ENCODE measurements at regions not wholly inside any gene's neighbourhood (a gene's known extent, or its start where the extent isn't known, plus 50 kb on each side); places are given as distances from the start of the nearest gene placed in this dataset.

GRCh38 chr9:11003836-11004235 is 391.0 kb upstream of the PTPRD start:
- FAIRE-seq = no peak

DNA sequence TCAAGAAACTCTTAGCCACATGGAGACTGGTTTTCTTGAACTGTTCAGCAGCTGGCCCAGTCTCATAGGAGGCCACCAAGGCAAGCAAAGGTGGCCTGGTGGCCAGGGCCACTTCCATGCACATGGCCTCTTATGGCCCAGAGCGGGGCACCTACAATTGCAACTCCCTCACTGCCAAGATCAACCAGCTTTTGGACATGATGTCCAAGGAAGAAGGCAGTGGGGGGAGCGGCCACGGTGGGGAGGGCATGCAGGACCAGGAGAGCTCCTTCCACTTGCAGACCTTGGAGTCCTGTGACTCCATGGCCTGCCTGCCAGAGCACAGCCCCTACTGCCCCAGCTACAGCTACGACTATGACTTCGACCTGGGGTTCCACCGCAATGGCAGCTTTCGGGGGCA is 398.9 kb upstream of the PTPRD start:
- no peak for FAIRE-seq

DNA sequence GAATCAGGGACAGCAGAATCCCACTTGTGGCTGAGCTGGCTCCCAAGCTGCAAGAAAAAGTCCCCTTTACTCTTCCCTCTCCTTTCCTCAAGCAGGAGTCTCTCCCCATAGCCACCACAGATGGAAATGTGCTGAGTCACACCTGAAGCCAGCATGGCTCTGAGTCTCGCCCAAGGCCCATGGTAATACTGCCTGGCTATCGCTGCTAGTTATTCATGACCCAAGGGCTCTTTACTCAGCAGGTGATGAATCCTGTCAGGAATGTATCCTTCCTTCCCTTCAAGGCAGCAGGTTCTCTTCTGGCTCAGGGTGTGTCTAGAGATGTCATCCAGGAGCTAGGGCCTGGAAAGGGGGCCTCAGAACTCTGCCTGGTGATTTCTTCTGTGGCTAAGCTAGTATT is 403.3 kb upstream of the PTPRD start:
- FAIRE-seq = no peak

DNA sequence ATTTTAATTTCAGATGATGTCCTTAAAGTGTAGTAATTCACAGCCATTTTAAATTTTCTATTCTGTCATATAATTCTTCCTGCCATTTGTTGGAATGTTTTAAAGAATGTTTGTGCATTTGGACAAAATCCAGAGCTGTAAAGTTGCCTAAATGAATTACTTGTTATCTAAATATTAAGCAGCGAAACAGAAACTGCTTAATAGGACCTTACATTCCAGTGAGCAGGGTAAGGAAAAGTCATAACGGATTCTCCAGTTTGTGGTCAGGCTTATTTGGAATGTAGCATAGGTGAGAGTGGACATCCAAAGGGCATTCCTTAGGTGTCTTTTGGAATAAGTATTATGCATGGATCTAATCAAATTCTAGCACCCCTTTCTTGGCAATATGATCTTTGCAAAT is 410.4 kb upstream of the PTPRD start:
- no peak for FAIRE-seq

DNA sequence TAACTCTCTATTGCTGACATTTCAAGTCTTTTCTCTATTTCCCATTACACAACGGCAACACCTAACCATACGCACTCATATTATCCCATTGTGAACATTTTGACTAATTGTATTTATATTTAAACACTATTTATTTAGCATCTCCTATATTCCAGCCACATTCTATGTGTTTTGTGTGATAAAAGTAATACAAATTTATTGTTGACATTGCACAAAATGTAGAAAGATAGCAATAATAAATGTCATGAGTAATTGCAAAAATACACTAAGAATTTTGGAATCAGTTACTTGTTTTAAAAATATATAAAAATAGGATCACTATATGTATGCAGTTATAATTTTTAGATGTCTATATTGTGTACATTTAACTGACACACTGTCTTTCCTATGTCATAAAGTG is 413.0 kb upstream of the PTPRD start:
- no peak for FAIRE-seq

DNA sequence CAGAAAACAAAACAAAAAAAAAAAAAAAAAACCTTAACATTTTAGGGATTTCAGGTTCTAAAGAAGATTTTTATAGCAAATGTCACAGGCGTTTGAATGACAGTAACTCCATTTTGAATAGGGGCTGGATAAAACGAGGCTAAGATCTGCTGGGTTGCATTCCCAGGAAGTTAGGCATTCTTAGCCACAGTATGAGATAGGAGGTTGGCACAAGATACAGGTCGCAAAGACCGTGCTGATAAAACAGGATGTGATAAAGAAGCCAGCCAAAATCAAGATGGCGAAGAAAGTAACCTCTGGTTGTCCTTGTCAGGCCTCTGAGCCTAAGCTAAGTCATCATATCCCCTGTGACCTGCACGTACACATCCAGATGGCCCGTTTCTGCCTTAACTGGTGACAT is 425.6 kb upstream of the PTPRD start:
- no peak for FAIRE-seq

DNA sequence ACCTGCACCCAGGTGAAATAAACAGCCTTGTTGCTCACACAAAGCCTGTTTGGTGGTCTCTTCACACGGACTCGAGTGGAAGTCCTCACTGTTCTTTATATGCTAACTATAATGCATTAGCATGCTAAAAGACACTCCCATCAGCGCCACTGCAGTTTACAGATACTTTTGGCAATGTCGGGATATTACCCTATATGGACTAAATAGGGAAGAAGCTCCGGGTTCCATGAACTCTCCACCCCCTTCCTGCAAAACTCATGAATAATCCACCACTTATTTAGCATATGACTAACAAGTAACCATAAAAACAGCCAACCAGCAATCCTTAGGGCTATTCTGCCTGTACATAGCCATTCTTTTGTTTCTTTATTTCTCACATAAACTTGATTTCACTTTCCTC is 426.2 kb upstream of the PTPRD start:
- no peak for FAIRE-seq

DNA sequence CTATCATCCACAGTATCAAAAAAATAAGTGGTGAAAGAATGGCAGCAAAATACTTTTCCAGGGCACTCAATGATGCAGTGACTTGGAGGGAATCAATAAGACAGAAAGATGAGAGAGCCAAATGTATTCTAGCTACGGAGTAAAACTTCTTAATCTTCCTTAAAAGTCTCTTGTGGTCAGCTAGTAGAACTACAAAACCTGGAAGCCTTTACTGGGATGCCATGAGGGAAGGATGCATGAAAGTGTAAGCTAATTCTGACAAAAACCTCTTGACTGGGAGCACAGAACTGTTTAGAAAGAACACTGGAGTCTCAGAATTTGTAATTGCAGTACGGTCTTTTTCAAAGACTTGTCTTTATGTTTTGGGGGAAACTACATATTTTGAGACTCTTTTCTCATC is 432.8 kb upstream of the PTPRD start:
- FAIRE-seq = no peak

DNA sequence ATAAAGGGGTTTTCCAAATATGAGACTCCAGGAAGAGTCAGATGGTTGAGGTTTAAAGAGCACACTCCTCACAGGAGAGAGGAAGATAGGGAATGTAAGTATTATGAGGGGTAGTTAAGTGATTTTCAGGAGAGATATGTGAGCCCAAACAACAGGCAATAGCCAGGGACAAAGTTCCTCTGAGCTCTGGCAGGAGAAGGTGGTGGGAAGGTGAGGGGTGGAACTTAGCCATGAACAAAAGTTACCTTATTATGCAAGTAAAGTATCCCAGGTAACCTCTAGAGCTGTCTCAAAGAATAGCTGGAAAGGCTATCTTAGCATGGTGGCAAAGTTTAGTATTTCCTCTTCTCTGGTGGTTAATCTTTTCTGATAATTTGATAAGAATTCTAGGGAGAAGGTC is 450.5 kb upstream of the PTPRD start:
- FAIRE-seq = no peak

DNA sequence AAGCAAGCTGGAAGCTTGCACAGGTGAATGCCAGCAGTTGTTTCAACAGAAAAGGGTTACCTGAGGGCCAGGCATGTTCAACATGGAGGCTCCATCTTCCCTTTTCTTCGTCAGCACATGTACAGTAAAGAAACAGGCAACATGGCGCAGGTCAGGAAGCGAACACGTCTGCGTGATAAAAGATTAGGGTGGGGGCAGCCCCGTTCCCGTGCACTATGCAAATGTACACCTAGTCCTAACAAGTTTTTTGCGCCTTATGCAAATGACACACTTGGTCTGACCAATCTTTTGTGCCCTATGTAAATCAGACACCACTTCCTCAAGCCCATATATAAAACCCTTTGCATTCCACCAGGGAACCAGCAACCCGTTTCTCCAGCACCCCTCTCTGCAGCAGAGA is 452.1 kb upstream of the PTPRD start:
- FAIRE-seq = no peak

GRCh38 chr9:11072176-11072575 is 459.4 kb upstream of the PTPRD start:
- no peak for FAIRE-seq

DNA sequence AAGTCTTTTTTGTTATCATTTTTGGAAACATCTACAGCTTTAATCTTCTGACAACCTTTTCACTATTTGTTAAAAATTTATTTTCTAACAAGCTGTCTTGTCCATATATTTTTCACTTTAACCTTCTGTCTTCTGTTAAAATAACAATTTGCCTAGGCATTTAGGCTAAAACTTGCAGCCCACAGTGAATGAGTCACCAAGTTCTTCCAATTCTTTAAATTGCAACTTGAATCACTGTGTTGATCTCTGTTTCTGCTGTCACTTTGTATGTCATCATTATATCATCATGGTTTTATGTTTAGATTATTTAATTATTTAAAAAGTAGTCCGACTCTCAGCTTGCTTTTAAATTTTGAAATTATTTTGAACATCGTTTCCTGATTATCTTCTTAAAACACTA is 473.8 kb upstream of the PTPRD start:
- no peak for FAIRE-seq

- FAIRE-seq = no peak
Measured at GRCh38 chr9:11088821-11089374, 476.1 kb upstream of the PTPRD start.

GRCh38 chr9:11092974-11093373 is 480.2 kb upstream of the PTPRD start:
- FAIRE-seq = no peak

- no peak for FAIRE-seq
Measured at GRCh38 chr9:11097020-11097419, 484.2 kb upstream of the PTPRD start.

DNA sequence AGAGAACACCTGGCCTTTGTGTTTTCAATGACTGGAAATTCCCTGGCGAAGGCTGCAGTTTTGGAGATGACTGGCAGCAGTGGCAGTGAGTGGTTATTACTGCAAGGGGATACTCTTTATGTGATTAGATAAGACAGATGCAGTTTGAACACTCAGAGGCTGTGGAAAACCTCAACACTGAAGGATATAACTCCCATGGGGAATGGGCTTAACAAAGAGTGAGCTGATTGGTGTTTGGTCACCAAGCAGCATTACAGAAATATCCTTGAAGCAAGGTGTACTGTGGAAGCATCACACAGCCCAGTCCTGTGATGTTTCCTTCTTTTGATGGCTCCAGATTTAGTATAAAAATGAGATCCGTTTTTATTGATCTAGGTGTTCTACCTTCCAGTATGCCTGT is 490.7 kb upstream of the PTPRD start:
- FAIRE-seq = no peak

DNA sequence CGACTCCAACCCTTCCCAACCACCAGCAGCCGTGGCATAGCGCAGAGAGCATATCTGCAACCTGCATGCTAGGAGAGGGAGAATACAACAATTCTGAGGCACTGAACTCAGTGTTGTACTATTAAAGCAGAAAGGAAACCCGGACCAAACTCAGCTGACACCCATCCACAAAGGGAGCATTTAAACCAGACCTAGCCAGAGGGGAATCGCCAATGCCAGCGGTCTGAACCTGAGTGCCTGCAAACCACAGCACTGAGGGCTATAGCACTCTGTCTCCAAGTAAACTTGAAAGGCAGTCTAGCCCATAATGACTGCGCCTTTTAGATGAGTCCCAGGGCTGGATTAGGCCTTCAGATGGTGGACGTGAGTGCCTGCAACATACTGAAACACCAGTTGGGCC is 494.4 kb upstream of the PTPRD start:
- no peak for FAIRE-seq

DNA sequence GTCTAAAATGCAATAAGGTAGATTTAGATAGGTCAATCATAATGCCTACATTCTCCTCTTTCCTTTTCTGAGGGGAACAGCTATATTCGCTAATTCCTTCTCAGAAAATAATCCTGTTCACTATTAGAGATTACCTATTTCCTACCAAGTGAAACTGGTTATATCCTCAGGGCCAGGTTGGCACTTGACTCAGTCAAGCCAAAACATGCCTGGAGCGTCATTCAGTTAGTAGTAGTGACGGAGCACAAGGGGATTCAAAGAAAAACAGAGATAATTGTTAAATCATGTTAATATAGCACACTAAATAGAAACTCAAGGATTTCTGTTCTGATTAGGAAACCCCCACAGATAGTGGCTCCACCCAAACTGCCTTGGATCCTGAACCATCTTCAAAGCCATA is 515.4 kb upstream of the PTPRD start:
- no peak for FAIRE-seq

- no peak for FAIRE-seq
Measured at GRCh38 chr9:11135851-11136250, 523.0 kb upstream of the PTPRD start.

GRCh38 chr9:11141357-11141756 is 528.6 kb upstream of the PTPRD start:
- no peak for FAIRE-seq

- FAIRE-seq = no peak
Measured at GRCh38 chr9:11142965-11143738, 530.4 kb upstream of the PTPRD start.

- no peak for FAIRE-seq
Measured at GRCh38 chr9:11144746-11145145, 531.9 kb upstream of the PTPRD start.

- no peak for FAIRE-seq
Measured at GRCh38 chr9:11148189-11148588, 535.4 kb upstream of the PTPRD start.

DNA sequence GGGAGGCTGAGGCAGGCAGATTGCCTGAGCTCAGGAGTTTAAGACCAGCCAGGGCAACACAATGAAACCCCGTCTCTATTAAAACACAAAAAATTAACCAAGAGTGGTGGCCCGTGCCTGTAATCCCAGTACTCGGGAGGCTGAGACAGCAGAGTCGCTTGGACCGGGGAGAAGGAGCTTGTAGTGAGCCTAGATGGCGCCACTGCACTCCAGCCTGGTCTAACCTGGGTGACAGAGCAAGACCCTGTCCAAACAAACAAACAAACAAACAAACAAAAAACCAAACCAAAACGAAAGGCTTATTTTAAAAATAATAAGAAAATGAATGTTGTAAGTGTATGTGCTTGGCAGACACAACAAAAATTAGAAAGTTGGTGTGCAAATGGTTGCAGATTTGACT is 536.3 kb upstream of the PTPRD start:
- no peak for FAIRE-seq

DNA sequence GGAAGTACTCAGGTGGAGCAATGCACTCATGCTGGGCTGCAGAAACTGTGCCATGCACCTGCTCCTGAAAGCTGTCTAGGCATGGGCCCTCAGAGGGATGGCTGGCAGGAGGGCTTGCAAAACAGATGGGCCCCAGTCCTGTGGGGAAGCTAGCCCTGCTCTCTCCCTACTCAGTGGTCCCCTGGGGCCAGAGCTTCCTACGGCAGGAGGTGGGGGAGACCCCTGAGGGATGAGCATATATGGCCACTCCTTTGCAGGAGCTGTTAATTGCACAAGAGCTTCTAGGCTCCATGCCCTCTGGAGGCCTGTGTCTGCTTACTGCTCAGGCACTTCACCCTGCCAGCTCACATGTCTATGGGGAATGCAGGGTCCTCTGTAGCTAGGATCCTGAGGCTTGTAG is 545.3 kb upstream of the PTPRD start:
- FAIRE-seq = no peak
